ENCODE measurements at regions not wholly inside any gene's neighbourhood (a gene's known extent, or its start where the extent isn't known, plus 50 kb on each side); places are given as distances from the start of the nearest gene placed in this dataset.
A peak's percentile ranks its signal among the peaks of the same experiment; 100 is the strongest.

DNA sequence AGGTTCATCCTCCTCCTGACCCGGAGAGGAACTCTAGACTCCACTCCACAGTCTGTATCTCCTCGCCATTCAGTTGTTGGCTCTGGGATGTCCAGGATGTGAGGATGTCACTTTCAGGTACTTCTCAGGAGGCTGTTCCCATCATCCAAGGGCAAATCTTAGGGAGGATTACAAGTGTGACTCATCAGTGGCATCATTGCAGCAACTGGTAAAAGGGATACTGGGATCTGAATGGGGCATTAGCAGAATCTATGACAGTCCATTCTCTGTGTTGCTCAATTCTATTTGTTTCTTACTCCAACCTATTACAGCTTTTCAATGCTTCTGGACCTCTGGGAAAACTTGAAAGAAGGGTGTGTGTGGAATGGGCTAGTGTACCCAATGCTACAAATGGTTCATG lies 81.5 kb upstream of the FN1 start:
- Mint-ChIP-seq H3K27me3 (ENCODE audit: low read depth, poor library complexity) (peaks cover 4% of the 10 kb centered on the region), H3K4me3 (no peak overlapping the region), H3K27ac (no peak overlapping the region), H3K9me3 (no peaks in the 10 kb centered on the region), H3K4me1 (peaks cover 5% of the 10 kb centered on the region), H3K36me3 (ENCODE audit: low read depth) (no peaks in the 10 kb centered on the region)
- no peak for DNase-seq
- TF ChIP-seq CTCF (IDR thresholded peaks at IDR 0.05): no peak

- H3K27ac Mint-ChIP-seq: no peak overlapping the region
Measured at GRCh38 chr2:215514516-215514915, 78.6 kb upstream of the FN1 start.

DNA sequence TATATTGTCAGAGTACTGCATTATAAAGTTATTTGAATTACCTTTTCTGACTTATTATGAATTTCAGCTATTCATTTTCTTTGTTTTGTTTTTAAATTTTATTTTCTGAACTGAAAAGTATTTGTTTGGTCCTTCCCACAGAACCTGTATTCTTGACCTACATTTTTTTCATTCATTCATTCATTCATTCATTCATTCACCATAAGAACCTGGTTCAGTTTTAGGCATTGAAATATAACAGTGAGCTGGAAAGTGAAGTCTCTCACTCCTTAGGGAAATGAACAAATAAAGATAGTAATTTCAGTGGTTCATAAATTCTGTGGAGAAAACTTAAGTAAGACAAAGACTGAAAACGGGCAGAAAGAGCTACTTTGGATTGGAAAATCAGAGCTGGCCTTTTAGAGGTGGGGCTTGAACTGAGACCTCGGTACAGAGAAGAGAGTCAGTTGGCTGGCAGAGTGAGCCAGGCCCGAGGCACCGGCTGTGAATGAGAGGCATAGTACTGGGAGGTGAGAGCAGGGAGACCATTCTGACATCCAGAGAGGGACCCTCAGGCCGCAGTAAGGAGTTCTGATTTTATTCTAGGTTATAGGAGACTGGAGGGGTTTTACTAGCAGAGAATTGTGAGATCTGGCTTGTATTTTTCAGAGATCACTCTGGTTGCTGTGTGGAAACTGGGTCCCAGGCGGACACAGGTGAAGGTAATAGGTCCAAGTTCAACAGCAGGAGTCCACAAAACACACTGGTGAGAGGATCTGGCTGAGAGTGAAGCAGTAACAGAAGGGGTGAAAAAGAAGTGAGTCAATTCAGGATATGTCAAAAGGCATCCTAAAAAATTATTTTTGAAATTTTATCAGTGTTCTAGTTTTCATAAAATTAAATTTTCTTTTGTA lies 75.8 kb upstream of the FN1 start:
- DNase-seq: no peak
- peaks cover 7% of the 10 kb centered on the region for H3K4me1 Mint-ChIP-seq

More at GRCh38 chr2:215514516-215514915, 78.6 kb upstream of the FN1 start:
- Mint-ChIP-seq H3K9me3 (no peaks in the 10 kb centered on the region), H3K4me1 (no peaks in the 10 kb centered on the region), H3K4me3 (no peak overlapping the region), H3K36me3 (ENCODE audit: low read depth) (no peaks in the 10 kb centered on the region), H3K27me3 (ENCODE audit: low read depth, poor library complexity) (peaks cover 4% of the 10 kb centered on the region)
- DNase-seq: no peak
- no peak for TF ChIP-seq CTCF (IDR thresholded peaks at IDR 0.05)

DNA sequence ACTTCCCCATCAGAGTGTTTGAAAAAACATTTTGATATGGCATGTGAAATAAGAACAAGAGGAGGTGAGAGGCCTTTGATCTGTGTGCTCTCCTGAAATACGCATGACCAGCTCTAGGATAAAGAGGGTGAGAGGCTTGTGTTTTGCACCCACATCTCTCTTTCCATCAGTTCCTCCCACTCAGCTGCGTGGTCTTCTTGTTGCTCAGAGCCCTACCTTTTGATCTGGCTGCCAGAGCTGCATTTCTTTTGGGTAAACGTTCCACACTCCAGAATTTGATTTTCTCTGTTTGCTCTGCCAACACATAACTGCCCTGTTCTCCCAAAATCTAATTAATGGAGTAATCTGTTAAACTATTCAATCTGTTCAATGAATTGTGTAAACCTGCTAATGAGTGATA lies 72.0 kb upstream of the FN1 start:
- H3K27me3 Mint-ChIP-seq (ENCODE audit: low read depth, poor library complexity): peaks cover 4% of the 10 kb centered on the region
- DNase-seq: no peak
- H3K9me3 Mint-ChIP-seq: no peaks in the 10 kb centered on the region
- peaks cover 7% of the 10 kb centered on the region for H3K4me1 Mint-ChIP-seq
- no peak for TF ChIP-seq CTCF (IDR thresholded peaks at IDR 0.05)
- no peak overlapping the region for H3K4me3 Mint-ChIP-seq
- no peaks in the 10 kb centered on the region for H3K36me3 Mint-ChIP-seq (ENCODE audit: low read depth)
- peak overlapping the region; percentile 24 for H3K27ac Mint-ChIP-seq

More for the DNA sequence above, 75.8 kb upstream of the FN1 start:
- Mint-ChIP-seq H3K36me3 (ENCODE audit: low read depth) (no peaks in the 10 kb centered on the region), H3K4me3 (no peak overlapping the region), H3K27me3 (ENCODE audit: low read depth, poor library complexity) (peaks cover 4% of the 10 kb centered on the region), H3K27ac (no peak overlapping the region), H3K9me3 (no peaks in the 10 kb centered on the region)
- no peak for TF ChIP-seq CTCF (IDR thresholded peaks at IDR 0.05)

DNA sequence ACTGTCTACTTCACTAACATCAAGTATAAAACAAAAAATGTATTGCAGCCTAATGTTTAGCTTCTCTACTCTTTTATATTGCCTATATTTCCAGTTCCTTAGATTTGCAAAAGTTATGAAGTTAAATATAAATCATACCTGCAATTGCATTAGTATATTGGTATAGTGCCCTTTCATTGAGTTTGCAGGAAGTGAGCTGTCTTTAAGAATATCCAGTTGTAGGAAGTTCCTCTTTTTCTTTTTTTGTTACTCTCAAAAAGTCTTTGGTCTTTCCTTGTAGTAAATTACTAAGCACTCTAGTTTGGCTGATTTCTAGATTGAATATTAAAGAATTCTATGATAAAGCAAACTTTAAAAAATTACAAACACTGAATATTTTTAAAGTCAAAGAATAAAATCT lies 71.3 kb upstream of the FN1 start:
- H3K27me3 Mint-ChIP-seq (ENCODE audit: low read depth, poor library complexity): peaks cover 4% of the 10 kb centered on the region
- no peak overlapping the region for H3K27ac Mint-ChIP-seq
- no peak for DNase-seq

More for the DNA sequence above, 71.3 kb upstream of the FN1 start:
- no peak for TF ChIP-seq CTCF (IDR thresholded peaks at IDR 0.05)
- Mint-ChIP-seq H3K36me3 (ENCODE audit: low read depth) (no peaks in the 10 kb centered on the region), H3K4me3 (no peak overlapping the region), H3K9me3 (no peaks in the 10 kb centered on the region), H3K4me1 (peaks cover 7% of the 10 kb centered on the region)

Data from nephron progenitor cell (in vitro differentiated cells).